IPS-20b (cell line): ENCODE measurements at regions not wholly inside any gene's neighbourhood (a gene's known extent, or its start where the extent isn't known, plus 50 kb on each side); places are given as distances from the start of the nearest gene placed in this dataset.

ENCODE experiments used
- H3K27ac ChIP-seq: one replicate; pipeline ENCODE4 v1.5.1; 2013; ENCODE audit warnings: low read length
- H3K27me3 ChIP-seq: 2 replicates; pipeline ENCODE4 v1.6.1; 2013; ENCODE audit warnings: mild to moderate bottlenecking, low read length, inconsistent platforms; ENCODE audit not compliant: insufficient read depth
- H3K36me3 ChIP-seq: 2 replicates; pipeline ENCODE4 v1.6.1; 2013; ENCODE audit warnings: low read depth, mild to moderate bottlenecking, inconsistent platforms, low read length, moderate library complexity; ENCODE audit not compliant: insufficient read depth
- H3K4me1 ChIP-seq: 2 replicates; pipeline ENCODE4 v1.6.1; 2013; ENCODE audit warnings: mild to moderate bottlenecking, control low read depth, inconsistent platforms, low read length, moderate library complexity; ENCODE audit not compliant: insufficient read depth
- H3K4me3 ChIP-seq: 2 replicates; pipeline ENCODE4 v1.5.1; 2013; ENCODE audit warnings: mild to moderate bottlenecking, low read length, inconsistent platforms
- H3K9ac ChIP-seq: 2 replicates; pipeline ENCODE4 v1.6.1; 2013; ENCODE audit warnings: low read depth, mild to moderate bottlenecking, inconsistent platforms, low read length, moderate library complexity
- H3K9me3 ChIP-seq: 2 replicates; pipeline ENCODE4 v1.6.1; 2013; ENCODE audit warnings: mild to moderate bottlenecking, low read depth, low read length, inconsistent platforms; ENCODE audit not compliant: insufficient read depth

GRCh38 chr5:164563370-164563769, 1058.0 kb downstream of the MAT2B start:
- no peak overlapping the region for H3K4me3 ChIP-seq
- H3K27me3 ChIP-seq, result no peaks in the 10 kb centered on the region
- H3K27ac ChIP-seq, result no peak overlapping the region

DNA sequence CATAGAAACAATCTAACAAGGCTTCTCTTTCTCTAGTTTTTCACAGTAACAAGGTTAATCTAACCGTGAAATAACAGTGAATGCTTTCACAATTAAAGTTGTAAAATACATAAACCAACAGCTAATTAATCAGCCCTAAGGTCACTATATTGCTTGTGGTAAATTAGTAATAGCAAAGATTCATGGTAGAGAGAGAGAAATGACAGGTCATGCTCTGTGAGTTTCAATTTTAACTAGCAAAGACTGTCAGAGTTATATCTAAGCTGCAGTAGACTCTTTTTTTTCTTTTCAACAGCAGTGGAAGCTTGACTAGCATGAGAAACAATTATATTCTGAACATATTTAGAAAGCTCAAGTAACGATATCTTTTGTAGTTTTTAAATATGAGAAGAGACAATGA, 1068.0 kb downstream of the MAT2B start:
- no peak overlapping the region for H3K27ac ChIP-seq
- no peak overlapping the region for H3K4me3 ChIP-seq
- H3K4me1 ChIP-seq, result no peaks in the 10 kb centered on the region
- H3K27me3 ChIP-seq, result no peaks in the 10 kb centered on the region
- no peak overlapping the region for H3K9ac ChIP-seq
- H3K9me3 ChIP-seq, result no peaks in the 10 kb centered on the region
- H3K36me3 ChIP-seq, result no peaks in the 10 kb centered on the region

More at GRCh38 chr5:164563370-164563769, 1058.0 kb downstream of the MAT2B start:
- H3K36me3 ChIP-seq, result no peaks in the 10 kb centered on the region
- no peaks in the 10 kb centered on the region for H3K9me3 ChIP-seq
- H3K9ac ChIP-seq, result no peak overlapping the region
- H3K4me1 ChIP-seq, result peaks cover 9% of the 10 kb centered on the region; the same call in 1 of the 2 replicates

DNA sequence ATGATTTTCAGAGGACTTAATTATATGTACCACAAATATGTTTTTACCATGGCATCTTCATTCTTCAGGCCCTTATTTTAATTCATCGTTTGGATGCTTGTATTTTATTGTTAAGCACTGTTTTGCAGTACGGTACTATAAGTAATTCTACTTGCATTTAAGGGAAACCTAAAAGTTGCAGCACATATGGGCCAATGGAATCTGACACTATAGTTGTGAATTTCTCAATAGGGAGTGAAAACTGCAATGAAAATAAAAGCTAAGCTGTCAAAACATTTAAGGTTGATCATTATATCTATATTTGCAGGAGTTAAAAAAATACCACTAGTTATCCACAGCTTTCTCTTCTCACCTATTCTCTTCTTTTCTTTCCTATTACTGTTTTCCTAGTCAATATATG, 1071.8 kb downstream of the MAT2B start:
- no peaks in the 10 kb centered on the region for H3K27me3 ChIP-seq
- H3K36me3 ChIP-seq, result no peaks in the 10 kb centered on the region
- H3K4me3 ChIP-seq, result no peak overlapping the region
- H3K27ac ChIP-seq, result no peak overlapping the region
- no peaks in the 10 kb centered on the region for H3K9me3 ChIP-seq
- no peaks in the 10 kb centered on the region for H3K4me1 ChIP-seq
- no peak overlapping the region for H3K9ac ChIP-seq

GRCh38 chr5:164577742-164578141, 1072.3 kb downstream of the MAT2B start:
- no peaks in the 10 kb centered on the region for H3K27me3 ChIP-seq
- H3K9me3 ChIP-seq, result no peaks in the 10 kb centered on the region
- H3K27ac ChIP-seq, result no peak overlapping the region
- H3K4me1 ChIP-seq, result no peaks in the 10 kb centered on the region
- H3K9ac ChIP-seq, result no peak overlapping the region
- no peaks in the 10 kb centered on the region for H3K36me3 ChIP-seq
- H3K4me3 ChIP-seq, result no peak overlapping the region

DNA sequence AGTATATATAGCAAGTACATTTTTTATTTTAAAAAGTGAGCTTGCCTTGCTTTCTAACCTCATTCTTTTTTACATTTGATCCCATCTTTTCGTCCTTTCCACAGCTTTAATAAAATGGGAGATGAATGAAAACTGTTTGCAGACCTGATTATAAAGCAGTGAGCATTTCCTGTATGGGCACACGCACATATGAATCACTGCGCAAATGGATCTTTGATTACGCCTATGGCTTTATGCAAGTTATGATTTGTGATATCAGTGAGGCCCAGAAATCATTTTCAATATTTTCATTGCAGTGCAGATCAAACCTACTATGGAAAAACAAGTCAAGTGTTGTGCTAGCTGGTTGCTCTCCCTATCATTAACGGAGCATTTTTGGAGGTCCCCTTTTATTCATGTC, 1073.0 kb downstream of the MAT2B start:
- Histone ChIP-seq H3K4me1 (no peaks in the 10 kb centered on the region), H3K27ac (no peak overlapping the region), H3K9me3 (no peaks in the 10 kb centered on the region), H3K27me3 (no peaks in the 10 kb centered on the region), H3K4me3 (no peak overlapping the region), H3K9ac (no peak overlapping the region), H3K36me3 (no peaks in the 10 kb centered on the region)

GRCh38 chr5:164578911-164579310, 1073.5 kb downstream of the MAT2B start:
- H3K27me3 ChIP-seq, result no peaks in the 10 kb centered on the region
- no peaks in the 10 kb centered on the region for H3K9me3 ChIP-seq
- H3K27ac ChIP-seq, result no peak overlapping the region
- no peak overlapping the region for H3K9ac ChIP-seq
- H3K36me3 ChIP-seq, result no peaks in the 10 kb centered on the region
- H3K4me1 ChIP-seq, result no peaks in the 10 kb centered on the region
- no peak overlapping the region for H3K4me3 ChIP-seq

GRCh38 chr5:164580155-164580554, 1074.7 kb downstream of the MAT2B start:
- no peak overlapping the region for H3K4me3 ChIP-seq
- no peaks in the 10 kb centered on the region for H3K9me3 ChIP-seq
- no peak overlapping the region for H3K27ac ChIP-seq
- no peak overlapping the region for H3K9ac ChIP-seq
- H3K4me1 ChIP-seq, result no peaks in the 10 kb centered on the region
- no peaks in the 10 kb centered on the region for H3K36me3 ChIP-seq
- no peaks in the 10 kb centered on the region for H3K27me3 ChIP-seq

DNA sequence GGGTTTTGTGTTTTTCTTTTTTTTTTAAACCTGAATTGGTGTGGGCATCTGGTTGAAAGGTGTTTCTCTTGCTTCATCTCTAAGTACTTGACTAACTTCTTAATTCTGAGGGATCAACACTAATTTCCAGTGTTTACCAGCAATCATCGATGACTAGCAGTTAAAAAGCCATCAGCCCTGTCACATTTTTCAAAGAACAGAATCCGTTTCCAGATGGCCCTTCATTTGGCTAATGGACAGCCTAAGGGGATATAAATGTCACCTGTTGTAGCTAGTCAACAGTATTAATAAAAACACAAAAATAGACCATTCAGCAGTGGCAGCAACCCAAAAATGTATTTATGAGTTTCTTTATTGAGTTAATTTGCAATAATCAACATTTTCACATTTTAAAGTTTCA, 1076.5 kb downstream of the MAT2B start:
- no peaks in the 10 kb centered on the region for H3K4me1 ChIP-seq
- no peaks in the 10 kb centered on the region for H3K27me3 ChIP-seq
- no peak overlapping the region for H3K4me3 ChIP-seq
- H3K9ac ChIP-seq, result no peak overlapping the region
- H3K27ac ChIP-seq, result no peak overlapping the region
- no peaks in the 10 kb centered on the region for H3K9me3 ChIP-seq
- H3K36me3 ChIP-seq, result no peaks in the 10 kb centered on the region

DNA sequence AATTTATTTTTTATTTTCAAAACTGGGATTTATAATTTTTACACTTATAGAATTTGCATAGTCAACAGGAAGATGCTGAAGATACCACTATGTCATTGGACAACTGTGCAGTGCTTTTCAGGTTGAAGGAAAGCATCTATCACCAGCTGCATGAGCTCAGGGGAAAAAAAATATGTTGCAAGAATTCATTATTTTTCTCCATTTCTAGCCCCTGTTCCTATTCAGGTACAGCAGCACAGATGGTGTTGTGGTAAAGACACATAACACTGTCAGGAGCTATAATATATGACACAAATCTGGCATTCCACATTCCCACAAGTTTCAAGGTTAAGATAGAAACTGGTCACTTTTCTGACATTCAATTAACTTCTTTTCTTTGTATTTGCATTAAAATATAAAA, 1088.6 kb downstream of the MAT2B start:
- no peaks in the 10 kb centered on the region for H3K4me1 ChIP-seq
- H3K27ac ChIP-seq, result no peak overlapping the region
- no peak overlapping the region for H3K9ac ChIP-seq
- no peaks in the 10 kb centered on the region for H3K36me3 ChIP-seq
- H3K9me3 ChIP-seq, result no peaks in the 10 kb centered on the region
- no peak overlapping the region for H3K4me3 ChIP-seq
- H3K27me3 ChIP-seq, result no peaks in the 10 kb centered on the region

- Histone ChIP-seq H3K4me3 (no peak overlapping the region), H3K36me3 (no peaks in the 10 kb centered on the region), H3K4me1 (no peaks in the 10 kb centered on the region), H3K9me3 (no peaks in the 10 kb centered on the region), H3K9ac (no peak overlapping the region), H3K27me3 (no peaks in the 10 kb centered on the region), H3K27ac (no peak overlapping the region)
Observed at GRCh38 chr5:164597293-164597900, 1092.0 kb downstream of the MAT2B start.

DNA sequence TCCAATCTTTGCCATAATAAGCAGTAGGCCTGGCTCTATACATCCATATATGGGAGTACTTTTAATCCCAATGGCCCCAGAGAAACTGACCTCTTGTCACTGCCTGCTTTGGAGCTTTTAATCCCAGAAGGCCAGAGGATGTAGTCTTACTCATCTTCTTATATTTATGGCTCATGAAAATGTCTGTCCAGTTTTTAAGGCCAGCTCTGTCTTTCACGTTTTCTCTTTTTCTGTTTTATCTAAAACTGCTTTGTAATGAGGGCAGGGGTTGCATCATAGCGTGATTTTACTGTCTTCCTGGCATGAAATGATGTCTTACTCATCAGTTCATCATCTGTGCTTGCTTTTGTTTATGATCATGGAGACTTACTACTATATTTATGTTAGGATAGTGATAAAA, 1094.9 kb downstream of the MAT2B start:
- no peaks in the 10 kb centered on the region for H3K27me3 ChIP-seq
- no peak overlapping the region for H3K27ac ChIP-seq
- H3K4me1 ChIP-seq, result no peaks in the 10 kb centered on the region
- H3K4me3 ChIP-seq, result no peak overlapping the region
- H3K9ac ChIP-seq, result no peak overlapping the region
- no peaks in the 10 kb centered on the region for H3K36me3 ChIP-seq
- H3K9me3 ChIP-seq, result no peaks in the 10 kb centered on the region

DNA sequence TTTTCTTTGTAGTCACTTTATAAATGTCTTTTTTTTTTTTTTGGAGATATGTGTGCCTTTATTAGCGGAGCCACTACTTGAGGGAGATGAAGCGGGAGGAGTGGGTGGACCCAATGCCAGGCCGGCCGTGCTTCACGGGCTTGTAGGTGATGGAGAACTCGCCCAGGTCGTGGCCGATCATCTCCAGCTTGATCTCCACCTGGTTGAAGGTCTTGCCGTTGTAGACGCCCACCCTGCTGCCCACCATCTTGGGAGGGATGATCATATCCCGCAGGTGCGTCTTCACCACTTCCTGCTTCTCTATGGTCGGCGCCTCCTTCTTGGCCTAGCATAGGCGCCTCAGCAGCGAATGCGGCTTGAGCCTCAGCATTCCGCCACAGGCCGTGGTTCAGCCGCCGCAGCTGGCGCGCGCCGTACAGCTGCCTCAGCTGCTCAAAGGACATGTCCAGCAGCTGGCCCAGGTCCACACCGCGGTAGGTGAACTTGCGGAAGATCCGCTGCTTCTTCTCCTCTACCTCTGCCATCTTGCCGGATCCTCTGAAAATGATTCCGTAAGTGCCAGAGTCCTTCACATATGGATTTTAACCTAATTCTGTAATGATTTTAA, 1095.6 kb downstream of the MAT2B start:
- no peaks in the 10 kb centered on the region for H3K36me3 ChIP-seq
- no peaks in the 10 kb centered on the region for H3K9me3 ChIP-seq
- no peak overlapping the region for H3K9ac ChIP-seq
- no peaks in the 10 kb centered on the region for H3K4me1 ChIP-seq
- H3K27me3 ChIP-seq, result no peaks in the 10 kb centered on the region
- no peak overlapping the region for H3K4me3 ChIP-seq
- H3K27ac ChIP-seq, result no peak overlapping the region
